OCI-M2 (cell line): ENCODE measurements at regions not wholly inside any gene's neighbourhood (a gene's known extent, or its start where the extent isn't known, plus 50 kb on each side); places are given as distances from the start of the nearest gene placed in this dataset.

Experiments used
- DNase-seq: peaks from one replicate; lab custom pipeline; 2025; ENCODE audit not compliant: unreplicated experiment; lab: John Stamatoyannopoulos, UW

GRCh38 chr7:84684836-84685480, 490.4 kb upstream of the SEMA3A start:
- DNase-seq, result no peak

GRCh38 chr7:84682543-84682942, 488.0 kb upstream of the SEMA3A start:
- no peak for DNase-seq

- DNase-seq, result no peak
Observed at GRCh38 chr7:84678841-84679240, 484.3 kb upstream of the SEMA3A start.

- no peak for DNase-seq
Observed at GRCh38 chr7:84677117-84677732, 482.6 kb upstream of the SEMA3A start.

- no peak for DNase-seq
Observed at GRCh38 chr7:84675633-84676034, 481.0 kb upstream of the SEMA3A start.

- DNase-seq, result no peak
Observed at GRCh38 chr7:84674236-84674913, 479.8 kb upstream of the SEMA3A start.

- DNase-seq, result no peak
Observed at GRCh38 chr7:84669177-84669732, 474.7 kb upstream of the SEMA3A start.

- DNase-seq, result no peak
Observed at GRCh38 chr7:84668116-84668515, 473.5 kb upstream of the SEMA3A start.

GRCh38 chr7:84666651-84667050, 472.1 kb upstream of the SEMA3A start:
- DNase-seq, result no peak

GRCh38 chr7:84665339-84665738, 470.8 kb upstream of the SEMA3A start:
- no peak for DNase-seq

GRCh38 chr7:84664626-84665025, 470.0 kb upstream of the SEMA3A start:
- DNase-seq, result no peak

- no peak for DNase-seq
Observed at GRCh38 chr7:84663224-84663623, 468.6 kb upstream of the SEMA3A start.

GRCh38 chr7:84658286-84658685, 463.7 kb upstream of the SEMA3A start:
- no peak for DNase-seq

GRCh38 chr7:84654273-84654672, 459.7 kb upstream of the SEMA3A start:
- DNase-seq, result no peak

GRCh38 chr7:84651876-84652275, 457.3 kb upstream of the SEMA3A start:
- no peak for DNase-seq

- no peak for DNase-seq
Observed at GRCh38 chr7:84647797-84648757, 453.5 kb upstream of the SEMA3A start.

GRCh38 chr7:84642611-84643010, 448.0 kb upstream of the SEMA3A start:
- DNase-seq, result no peak

GRCh38 chr7:84640637-84641036, 446.0 kb upstream of the SEMA3A start:
- DNase-seq, result no peak

- no peak for DNase-seq
Observed at GRCh38 chr7:84638339-84638697, 443.7 kb upstream of the SEMA3A start.

- no peak for DNase-seq
Observed at GRCh38 chr7:84637568-84638338, 443.2 kb upstream of the SEMA3A start.
